Fibroblast of villous mesenchyme (primary cell): ENCODE measurements at regions not wholly inside any gene's neighbourhood (a gene's known extent, or its start where the extent isn't known, plus 50 kb on each side); places are given as distances from the start of the nearest gene placed in this dataset.
"Not testable (repeated sequence)": the region's sequence is repeated elsewhere in the genome, so short reads cannot be mapped to it uniquely, and the experiment has no call there.

Experiments
- DNase-seq: peaks from one replicate; pipeline ENCODE4 v3.0.0-alpha.2; 2010; ENCODE audit warnings: low read depth
- H3K4me3 ChIP-seq: 2 replicates; pipeline ENCODE4 v1.5.1; 2011; ENCODE audit warnings: low read depth, mild to moderate bottlenecking, low read length
- TF ChIP-seq, protein P1 (sequence below): IDR thresholded peaks from 2 replicates; pipeline ENCODE4 v1.5.1; 2012; ENCODE audit warnings: low read depth, mild to moderate bottlenecking, low read length; ENCODE audit not compliant: insufficient read depth

DNA sequence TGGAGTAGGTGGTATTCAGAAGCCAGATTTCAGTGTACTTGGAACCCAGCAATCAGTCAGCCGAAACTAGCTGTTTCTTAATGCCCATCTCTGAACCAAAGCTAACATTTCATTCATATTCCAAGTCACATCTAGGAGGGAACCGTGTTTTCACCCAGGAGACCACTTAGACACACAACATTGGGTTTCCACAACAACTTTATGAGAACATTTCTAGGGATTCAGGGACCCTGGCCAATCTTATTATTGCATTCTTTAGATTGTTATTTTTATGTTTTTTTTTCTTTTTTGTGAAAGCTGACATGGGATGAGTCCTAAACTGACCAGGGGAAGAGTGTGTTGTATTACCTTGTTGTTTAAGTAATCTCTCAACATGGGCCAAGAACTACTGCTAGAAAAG is 72.5 kb upstream of the KIAA0040 start:
- TF ChIP-seq, protein P1, sequence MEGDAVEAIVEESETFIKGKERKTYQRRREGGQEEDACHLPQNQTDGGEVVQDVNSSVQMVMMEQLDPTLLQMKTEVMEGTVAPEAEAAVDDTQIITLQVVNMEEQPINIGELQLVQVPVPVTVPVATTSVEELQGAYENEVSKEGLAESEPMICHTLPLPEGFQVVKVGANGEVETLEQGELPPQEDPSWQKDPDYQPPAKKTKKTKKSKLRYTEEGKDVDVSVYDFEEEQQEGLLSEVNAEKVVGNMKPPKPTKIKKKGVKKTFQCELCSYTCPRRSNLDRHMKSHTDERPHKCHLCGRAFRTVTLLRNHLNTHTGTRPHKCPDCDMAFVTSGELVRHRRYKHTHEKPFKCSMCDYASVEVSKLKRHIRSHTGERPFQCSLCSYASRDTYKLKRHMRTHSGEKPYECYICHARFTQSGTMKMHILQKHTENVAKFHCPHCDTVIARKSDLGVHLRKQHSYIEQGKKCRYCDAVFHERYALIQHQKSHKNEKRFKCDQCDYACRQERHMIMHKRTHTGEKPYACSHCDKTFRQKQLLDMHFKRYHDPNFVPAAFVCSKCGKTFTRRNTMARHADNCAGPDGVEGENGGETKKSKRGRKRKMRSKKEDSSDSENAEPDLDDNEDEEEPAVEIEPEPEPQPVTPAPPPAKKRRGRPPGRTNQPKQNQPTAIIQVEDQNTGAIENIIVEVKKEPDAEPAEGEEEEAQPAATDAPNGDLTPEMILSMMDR, result no peak
- DNase-seq, result no peak
- no peak overlapping the region for H3K4me3 ChIP-seq

DNA sequence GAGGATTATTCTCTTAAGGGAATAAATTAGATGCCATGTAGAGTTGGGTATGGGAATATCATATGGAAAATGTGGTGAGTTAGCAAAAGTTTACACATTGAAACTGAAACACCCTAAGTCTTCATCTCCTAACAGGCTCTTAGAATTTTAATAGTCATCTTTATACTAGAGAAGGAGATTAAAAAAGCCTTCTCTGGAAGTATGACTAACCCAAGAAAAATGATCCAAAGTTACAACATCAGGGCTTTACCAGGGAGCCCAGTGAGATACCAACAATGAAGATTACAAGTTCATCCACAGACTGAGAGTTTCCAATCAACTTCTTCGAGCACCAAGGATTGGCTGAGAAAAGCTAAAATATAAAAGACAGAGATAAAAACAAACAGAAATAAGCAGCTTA is 70.0 kb upstream of the KIAA0040 start:
- TF ChIP-seq, protein P1, result no peak
- DNase-seq, result peak; percentile 6
- no peak overlapping the region for H3K4me3 ChIP-seq

DNA sequence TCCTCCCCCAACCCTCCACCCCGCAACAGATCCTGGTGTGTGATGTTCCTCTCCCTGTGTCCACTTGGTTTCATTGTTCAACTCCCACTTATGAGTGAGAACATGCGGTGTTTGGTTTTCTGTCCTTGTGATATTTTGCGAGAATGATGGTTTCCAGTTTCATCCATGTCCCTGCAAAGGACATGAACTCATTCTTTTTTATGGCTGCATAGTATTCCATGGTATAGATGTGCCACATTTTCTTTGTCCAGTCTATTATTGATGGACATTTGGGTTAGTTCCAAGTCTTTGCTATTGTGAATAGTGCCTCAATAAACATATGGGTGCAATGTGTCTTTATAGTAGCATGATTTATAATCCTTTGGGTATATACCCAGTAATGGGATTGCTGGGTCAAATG is 63.7 kb upstream of the KIAA0040 start:
- H3K4me3 ChIP-seq, DNase-seq: not testable (repeated sequence)

DNA sequence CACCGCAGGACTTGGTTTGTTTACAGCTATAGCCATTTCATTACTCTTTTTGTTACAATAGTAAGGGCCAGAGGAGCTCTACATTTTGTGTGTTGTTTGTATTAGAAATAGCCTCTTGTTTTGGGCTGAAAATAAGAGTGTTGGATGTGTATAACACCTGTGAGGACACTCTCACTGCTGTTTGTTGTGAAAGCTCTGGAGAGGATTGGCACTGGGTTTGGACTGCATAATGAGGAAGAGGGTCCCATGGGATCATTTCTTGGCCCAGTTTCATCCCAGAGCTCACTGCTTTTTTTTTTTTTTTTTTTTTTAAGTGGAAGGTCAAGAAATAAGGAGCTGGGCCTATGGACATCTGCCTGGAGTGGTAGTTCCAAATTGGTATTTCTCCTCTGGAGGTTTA is 61.6 kb upstream of the KIAA0040 start:
- H3K4me3 ChIP-seq, result no peak overlapping the region
- TF ChIP-seq, protein P1, result no peak
- DNase-seq, result no peak

DNA sequence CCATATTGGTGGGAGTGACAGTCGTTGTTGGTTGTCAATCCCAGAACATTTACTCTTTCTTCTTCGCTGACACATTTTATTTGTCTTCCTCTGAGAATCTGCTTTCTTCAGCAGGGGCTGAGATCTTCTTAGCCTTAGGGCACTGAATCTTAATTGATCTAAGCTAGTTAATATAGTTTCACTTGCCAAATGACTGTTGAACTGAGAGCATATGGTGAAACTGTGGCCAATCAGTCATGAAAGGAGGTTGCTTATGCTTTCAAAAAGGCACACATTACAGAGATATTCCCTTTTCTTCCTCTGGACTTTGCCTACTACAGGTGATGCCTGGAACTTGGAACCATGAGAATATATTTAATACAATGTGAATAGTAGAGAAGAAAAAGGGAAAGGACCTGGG is 60.0 kb upstream of the KIAA0040 start:
- no peak overlapping the region for H3K4me3 ChIP-seq
- no peak for DNase-seq
- TF ChIP-seq, protein P1, result no peak

DNA sequence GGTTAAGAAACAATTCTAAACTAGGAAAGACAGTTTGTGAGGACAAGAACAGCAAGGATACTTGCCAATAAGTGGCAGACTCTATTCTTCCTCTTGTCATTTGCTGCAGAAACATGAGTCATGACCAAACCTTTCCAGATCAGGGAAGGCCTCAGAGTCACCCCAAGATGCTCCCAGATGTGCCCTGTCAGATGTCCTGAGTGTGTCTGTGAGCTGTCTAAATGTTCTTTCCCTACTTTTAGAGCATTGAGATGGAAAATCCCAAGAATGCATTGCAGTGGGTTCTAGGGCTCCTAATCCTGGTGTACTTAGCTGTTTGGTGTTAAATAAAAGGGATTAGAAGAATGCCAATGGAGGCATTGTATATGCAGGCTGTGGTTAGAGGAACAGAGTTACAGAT is 57.5 kb upstream of the KIAA0040 start:
- no peak overlapping the region for H3K4me3 ChIP-seq
- DNase-seq, result no peak
- TF ChIP-seq, protein P1, result no peak

DNA sequence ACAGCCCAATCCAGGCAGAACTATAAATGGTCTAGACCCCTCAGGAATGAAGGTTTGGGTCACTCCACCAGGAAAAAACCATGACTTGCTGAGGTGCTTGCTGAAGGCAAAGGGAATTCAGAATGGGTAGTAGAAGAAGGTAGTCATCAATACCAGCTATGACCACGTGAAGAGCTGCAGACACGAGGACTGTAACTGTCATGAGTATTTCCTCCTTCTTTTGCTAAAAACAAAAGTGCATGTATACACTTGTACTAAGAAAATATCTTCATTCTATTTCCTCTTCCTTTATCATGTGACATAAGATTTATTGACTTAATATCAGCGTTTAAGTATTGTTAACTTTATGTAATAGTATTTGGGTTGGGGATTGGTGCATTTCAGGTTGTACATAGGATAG is 55.5 kb upstream of the KIAA0040 start:
- not testable (repeated sequence) for H3K4me3 ChIP-seq, DNase-seq

DNA sequence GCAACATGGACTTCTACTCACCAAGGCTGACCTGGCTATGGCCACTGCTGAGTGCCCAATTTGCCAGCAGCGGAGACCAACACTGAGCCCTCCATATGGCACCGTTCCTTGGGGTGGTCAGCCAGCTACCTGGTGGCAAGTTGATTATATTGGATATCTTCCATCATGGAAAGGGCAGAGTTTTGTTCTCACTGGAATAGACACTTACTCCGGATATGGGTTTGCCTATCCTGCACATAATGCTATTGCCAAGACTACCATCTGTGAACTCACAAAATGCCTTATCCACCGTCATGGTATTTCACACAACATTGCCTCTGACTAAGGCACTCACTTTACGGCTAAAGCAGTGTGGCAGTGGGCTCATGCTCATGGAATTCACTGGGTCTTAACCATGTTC is 54.5 kb upstream of the KIAA0040 start:
- H3K4me3 ChIP-seq, DNase-seq: not testable (repeated sequence)

DNA sequence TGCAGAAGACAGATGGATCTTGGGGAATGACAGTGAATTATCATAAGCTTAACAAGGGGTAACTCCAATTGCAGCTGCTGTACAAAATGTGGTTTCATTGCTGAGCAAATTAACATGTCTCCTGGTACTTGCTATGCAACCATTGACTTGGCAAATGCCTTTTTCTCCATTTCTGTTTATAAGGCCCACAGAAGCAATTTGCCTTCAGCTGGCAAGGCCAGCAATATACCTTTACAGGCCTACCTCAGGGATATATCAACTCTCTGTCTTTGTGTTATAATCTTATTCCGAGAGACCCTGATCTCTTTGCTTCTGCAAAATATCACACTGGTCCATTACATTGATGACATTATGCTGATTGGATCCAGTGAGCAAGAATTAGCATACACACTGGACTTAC is 52.7 kb upstream of the KIAA0040 start:
- TF ChIP-seq, protein P1, result no peak
- no peak overlapping the region for H3K4me3 ChIP-seq
- DNase-seq, result no peak
